ENCODE measurements at regions not wholly inside any gene's neighbourhood (a gene's known extent, or its start where the extent isn't known, plus 50 kb on each side); places are given as distances from the start of the nearest gene placed in this dataset.

- DNase-seq (ENCODE audit: low read depth, low spot score) (no peak), ATAC-seq (no peak)
- Histone ChIP-seq H3K4me1 (ENCODE audit: control insufficient read depth in 1 of 2, insufficient read depth in 2 of 2, low read length in 2 of 2) (no peaks in the 10 kb centered on the region), H3K79me2 (ENCODE audit: insufficient read depth, low read length) (no peaks in the 10 kb centered on the region), H3K36me3 (ENCODE audit: control insufficient read depth in 1 of 2, insufficient read depth in 2 of 2, low read length in 2 of 2) (no peaks in the 10 kb centered on the region), H3K9me2 (ENCODE audit: insufficient read depth) (no peaks in the 10 kb centered on the region), H4K20me1 (ENCODE audit: insufficient read depth) (no peaks in the 10 kb centered on the region), H2AFZ (ENCODE audit: low read depth, low read length, poor library complexity, severe bottlenecking) (no peak overlapping the region), H3K4me2 (ENCODE audit: low read length) (no peak overlapping the region), H3K4me3 (replicated peaks in 1 of 2; ENCODE audit: low read depth in 1 of 2, low read length in 2 of 2) (no peak overlapping the region), H3K27me3 (ENCODE audit: insufficient read depth, low read length) (no peaks in the 10 kb centered on the region), H3K9ac (ENCODE audit: low read length) (no peak overlapping the region), H3K27ac (ENCODE audit: low read depth, low read length) (no peak overlapping the region), H3K9me3 (ENCODE audit: control insufficient read depth in 1 of 2, insufficient read depth in 1 of 2, low read depth in 1 of 2, low read length in 2 of 2) (peaks cover 38 to 61% of the 10 kb centered on the region in 2 experiments)
- ChIA-PET CTCF (no interaction called here), RAD21 (ENCODE audit: low non-redundant PET in 1 of 2, low total read pairs in 2 of 2, uncharacterized antibody in 2 of 2, unreplicated experiment in 2 of 2) (no interaction called here), POLR2A (no interaction called here)
- TF ChIP-seq ELF1 (IDR thresholded peaks at IDR 0.05; ENCODE audit: borderline replicate concordance, low read depth) (no peak), ZBTB33 (IDR thresholded peaks at IDR 0.05; ENCODE audit: extremely low read depth, insufficient replicate concordance, low read length) (no peak), FOSL1 (IDR thresholded peaks at IDR 0.05; ENCODE audit: low read depth) (no peak), JUND (IDR thresholded peaks at IDR 0.05) (no peak), RAD21 (IDR thresholded peaks at IDR 0.05; ENCODE audit: low read depth) (no peak), CEBPB (IDR thresholded peaks at IDR 0.05; ENCODE audit: low read depth) (no peak), CBX3 (IDR thresholded peaks at IDR 0.05; ENCODE audit: low read depth) (no peak), POLR2A (IDR thresholded peaks at IDR 0.05; ENCODE audit: borderline replicate concordance, extremely low read depth, insufficient read depth, insufficient read length) (no peak), EZH2 (IDR thresholded peaks at IDR 0.05) (no peak)
- TF ChIP-seq, protein P1, sequence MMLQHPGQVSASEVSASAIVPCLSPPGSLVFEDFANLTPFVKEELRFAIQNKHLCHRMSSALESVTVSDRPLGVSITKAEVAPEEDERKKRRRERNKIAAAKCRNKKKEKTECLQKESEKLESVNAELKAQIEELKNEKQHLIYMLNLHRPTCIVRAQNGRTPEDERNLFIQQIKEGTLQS (IDR thresholded peaks at IDR 0.05): no peak
- TF ChIP-seq, protein P2, sequence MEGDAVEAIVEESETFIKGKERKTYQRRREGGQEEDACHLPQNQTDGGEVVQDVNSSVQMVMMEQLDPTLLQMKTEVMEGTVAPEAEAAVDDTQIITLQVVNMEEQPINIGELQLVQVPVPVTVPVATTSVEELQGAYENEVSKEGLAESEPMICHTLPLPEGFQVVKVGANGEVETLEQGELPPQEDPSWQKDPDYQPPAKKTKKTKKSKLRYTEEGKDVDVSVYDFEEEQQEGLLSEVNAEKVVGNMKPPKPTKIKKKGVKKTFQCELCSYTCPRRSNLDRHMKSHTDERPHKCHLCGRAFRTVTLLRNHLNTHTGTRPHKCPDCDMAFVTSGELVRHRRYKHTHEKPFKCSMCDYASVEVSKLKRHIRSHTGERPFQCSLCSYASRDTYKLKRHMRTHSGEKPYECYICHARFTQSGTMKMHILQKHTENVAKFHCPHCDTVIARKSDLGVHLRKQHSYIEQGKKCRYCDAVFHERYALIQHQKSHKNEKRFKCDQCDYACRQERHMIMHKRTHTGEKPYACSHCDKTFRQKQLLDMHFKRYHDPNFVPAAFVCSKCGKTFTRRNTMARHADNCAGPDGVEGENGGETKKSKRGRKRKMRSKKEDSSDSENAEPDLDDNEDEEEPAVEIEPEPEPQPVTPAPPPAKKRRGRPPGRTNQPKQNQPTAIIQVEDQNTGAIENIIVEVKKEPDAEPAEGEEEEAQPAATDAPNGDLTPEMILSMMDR (IDR thresholded peaks at IDR 0.05 in 2 of 3, conservative IDR thresholded peaks at IDR 0.05 in 1 of 3; ENCODE audit: borderline replicate concordance in 1 of 3, insufficient read depth in 1 of 3, low read depth in 2 of 3, low read length in 2 of 3): no peak
- BruUV-seq (replicated peaks): no TSS peak
- intact Hi-C loops (cut with micrococcal nuclease): no loop called here
Observed at GRCh38 chr17:53942436-53942835, 119.7 kb downstream of the KIF2B start.
